Loucy (cell line): ENCODE measurements at regions not wholly inside any gene's neighbourhood (a gene's known extent, or its start where the extent isn't known, plus 50 kb on each side); places are given as distances from the start of the nearest gene placed in this dataset.

Experiments
- CTCF ChIP-seq: fragments of 200-600 bp; sonication (generic); conservative IDR thresholded peaks from 2 replicates; pipeline ENCODE4 v1.5.1; 2014; ENCODE audit warnings: mild to moderate bottlenecking, antibody characterized with exemption, low read length
- EZH2phosphoT487 ChIP-seq: fragments of 200-600 bp; IDR thresholded peaks from 2 replicates; pipeline ENCODE4 v1.6.1; 2018; ENCODE audit warnings: antibody characterized with exemption, mild to moderate bottlenecking, moderate library complexity, borderline replicate concordance

GRCh38 chr4:160423879-160424451 is 1321.1 kb downstream of the RAPGEF2 start:
- TF ChIP-seq CTCF (no peak), EZH2phosphoT487 (no peak)
